Endothelial cell of umbilical vein (primary cell): ENCODE measurements at regions not wholly inside any gene's neighbourhood (a gene's known extent, or its start where the extent isn't known, plus 50 kb on each side); places are given as distances from the start of the nearest gene placed in this dataset.
"Not testable (repeated sequence)": the region's sequence is repeated elsewhere in the genome, so short reads cannot be mapped to it uniquely, and the experiment has no call there.

ENCODE experiments used
- BruUV-seq: library from RNA; stranded (reverse); fragments of 400-500 nt; replicated peaks from 2 replicates; lab custom pipeline; 2021; lab: Mats Ljungman, UMichigan
- CTCF ChIA-PET: fragments of 300-600, 350-600 bp; sonication (Branson Sonifier 250); formaldehyde crosslinking; loops from one replicate; lab custom pipeline; 2021; ENCODE audit warnings: antibody characterized with exemption, inconsistent platforms; lab: Charles Lee
- POLR2A ChIA-PET: fragments of 300-600, 350-600 bp; sonication (Branson Sonifier 250); formaldehyde crosslinking; loops from one replicate; lab custom pipeline; 2021; ENCODE audit warnings: antibody characterized with exemption, inconsistent platforms; lab: Charles Lee
- DNase-seq: peaks from one replicate; pipeline ENCODE4 v3.0.0-alpha.2; 2011; ENCODE audit warnings: low read depth, low spot score
- FAIRE-seq: peaks from 2 replicates; lab custom pipeline; 2011; peaks lifted over from hg19 to GRCh38; lab: Jason Lieb, UNC
- H2AFZ ChIP-seq: 2 replicates; pipeline ENCODE4 v1.6.0; 2012; ENCODE audit warnings: low read depth, low read length, control low read depth, inconsistent platforms
- H3K27ac ChIP-seq: 2 replicates; pipeline ENCODE4 v1.5.1; 2011; ENCODE audit warnings: low read depth, mild to moderate bottlenecking, control low read depth, low read length, moderate library complexity; ENCODE audit not compliant: insufficient read depth
- H3K27me3 ChIP-seq, 2 experiments: 2 replicates each; pipeline versions ENCODE4 v1.6.0 to v1.6.1; 2011; ENCODE audit warnings: low read length in 2 of 2, mixed read lengths in 1 of 2; ENCODE audit not compliant: control insufficient read depth in 2 of 2, insufficient read depth in 2 of 2
- H3K36me3 ChIP-seq, 2 experiments: 2 replicates in 1 of 2; 3 replicates in 1 of 2; pipeline ENCODE4 v1.5.1; 2011; ENCODE audit warnings: low read length in 2 of 2, mild to moderate bottlenecking in 1 of 2, moderate library complexity in 1 of 2; ENCODE audit not compliant: control insufficient read depth in 2 of 2, insufficient read depth in 2 of 2; ENCODE audit errors: extremely low read depth in 1 of 2
- H3K4me1 ChIP-seq: 3 replicates; pipeline ENCODE4 v1.5.1; 2011; ENCODE audit warnings: mild to moderate bottlenecking, low read length; ENCODE audit not compliant: control insufficient read depth, insufficient read depth; ENCODE audit errors: extremely low read depth
- H3K4me2 ChIP-seq: 2 replicates; pipeline ENCODE4 v1.6.1; 2011; ENCODE audit warnings: low read length, control low read depth, mixed read lengths; ENCODE audit not compliant: insufficient read depth
- H3K4me3 ChIP-seq, 3 experiments: fragments of 200-600 bp in 1 of 3; sonication (generic), shearing (Covaris generic) in 1 of 3; replicated peaks in 1 of 3; 2 replicates each; pipeline ENCODE4 v1.5.1; 2011 to 2016; ENCODE audit warnings: control low read depth in 3 of 3, low read length in 3 of 3, mild to moderate bottlenecking in 2 of 3, inconsistent platforms in 1 of 3, low read depth in 1 of 3, moderate library complexity in 1 of 3; ENCODE audit not compliant: insufficient read depth in 1 of 3
- H3K79me2 ChIP-seq: 2 replicates; pipeline ENCODE4 v1.6.0; 2012; ENCODE audit warnings: low read length, inconsistent platforms; ENCODE audit not compliant: control insufficient read depth, insufficient read depth
- H3K9ac ChIP-seq: replicated peaks from 2 replicates; pipeline ENCODE3; 2011; ENCODE audit warnings: low read length, control low read depth; ENCODE audit not compliant: insufficient read depth; ENCODE audit errors: extremely low read depth
- H3K9me1 ChIP-seq: replicated peaks from 3 replicates; pipeline ENCODE4 v1.6.0; 2011; ENCODE audit warnings: mild to moderate bottlenecking, low read length; ENCODE audit not compliant: control insufficient read depth, insufficient read depth; ENCODE audit errors: extremely low read depth
- H3K9me3 ChIP-seq: replicated peaks from 2 replicates; pipeline ENCODE4 v1.5.1; 2012; ENCODE audit warnings: low read length, inconsistent platforms; ENCODE audit not compliant: control insufficient read depth, insufficient read depth
- H4K20me1 ChIP-seq: replicated peaks from 2 replicates; pipeline ENCODE3; 2011; ENCODE audit warnings: mild to moderate bottlenecking, low read length; ENCODE audit not compliant: control insufficient read depth, insufficient read depth; ENCODE audit errors: extremely low read depth
- dilution Hi-C: fragments of 300-500 bp; cut with MboI; formaldehyde crosslinking; loops from one replicate; pipeline ENCODE4 v1.15.0; 2019; ENCODE audit warnings: low sequenced_read_pairs; ENCODE audit not compliant: extremely low pct_ligation_motif_present
- intact Hi-C: fragments of 100-400 bp; cut with micrococcal nuclease; formaldehyde crosslinking; loops from one replicate; pipeline ENCODE4 v1.10.0; 2022

DNA sequence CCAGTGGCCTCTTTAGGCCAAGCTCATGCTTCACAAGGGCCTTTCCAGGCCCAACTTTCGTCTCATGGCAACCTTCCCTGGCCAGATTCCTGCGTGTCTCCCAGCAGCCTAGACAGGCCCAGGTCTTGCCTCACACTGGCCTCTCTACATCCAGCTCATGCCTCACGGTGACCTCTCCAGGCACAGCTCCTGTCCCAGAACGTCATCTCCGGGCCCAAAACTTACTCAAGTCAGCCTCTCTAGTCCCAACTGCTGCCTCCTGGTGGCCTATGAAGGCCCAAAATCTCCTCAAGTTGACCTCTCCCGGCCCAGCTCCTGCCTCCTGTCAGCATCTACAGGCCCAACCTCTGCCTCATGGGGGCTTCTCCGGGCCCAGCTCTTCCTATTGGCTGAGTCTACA, 54.3 kb upstream of the METTL14 start:
- H3K9ac ChIP-seq, BruUV-seq, H3K79me2 ChIP-seq, H4K20me1 ChIP-seq, H3K36me3 ChIP-seq, DNase-seq, H2AFZ ChIP-seq, dilution Hi-C loops, H3K4me2 ChIP-seq, intact Hi-C loops, H3K9me3 ChIP-seq, H3K4me3 ChIP-seq, H3K9me1 ChIP-seq, H3K4me1 ChIP-seq, FAIRE-seq, POLR2A ChIA-PET, CTCF ChIA-PET, H3K27me3 ChIP-seq, H3K27ac ChIP-seq: not testable (repeated sequence)

DNA sequence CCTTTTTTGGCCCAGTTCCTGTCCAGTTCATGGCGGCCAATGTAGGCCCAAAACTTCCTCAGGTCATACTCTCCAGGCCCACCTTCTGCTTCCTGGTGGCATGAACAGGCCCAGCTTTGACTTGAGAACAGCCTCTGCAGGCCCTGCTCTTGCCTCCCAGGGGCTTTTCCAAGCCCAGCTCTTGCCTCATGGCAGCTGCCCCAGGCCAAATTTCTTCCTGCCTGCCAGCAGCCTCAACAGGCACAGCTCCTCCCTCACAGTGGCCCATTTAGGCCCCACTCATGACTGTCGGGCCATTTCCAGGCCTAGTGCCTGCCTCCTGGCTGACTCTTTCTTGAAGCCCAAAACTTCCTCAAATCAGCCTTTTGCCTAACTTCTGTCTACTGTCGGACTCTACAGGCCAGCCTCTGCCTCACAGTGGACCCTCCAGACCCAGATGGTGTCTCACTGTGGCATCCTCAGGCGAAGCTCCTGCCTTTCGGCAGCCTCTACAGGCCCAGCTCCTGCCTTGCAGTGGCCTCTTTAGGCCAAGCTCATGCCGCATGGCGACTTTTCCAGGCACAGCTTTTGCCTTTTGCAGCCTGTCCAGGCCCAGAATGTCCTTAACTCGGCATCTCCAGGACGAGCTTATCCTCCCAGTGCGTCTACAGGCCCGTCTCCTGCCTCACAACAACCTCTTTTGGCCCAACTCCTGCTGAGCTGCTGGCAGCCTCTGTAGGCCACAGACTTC, 53.7 kb upstream of the METTL14 start:
- H3K4me3 ChIP-seq, H3K4me1 ChIP-seq, FAIRE-seq, H3K79me2 ChIP-seq, H3K4me2 ChIP-seq, H3K9me3 ChIP-seq, CTCF ChIA-PET, H3K9ac ChIP-seq, intact Hi-C loops, H3K27ac ChIP-seq, DNase-seq, BruUV-seq, H3K27me3 ChIP-seq, dilution Hi-C loops, H2AFZ ChIP-seq, H3K9me1 ChIP-seq, H4K20me1 ChIP-seq, H3K36me3 ChIP-seq, POLR2A ChIA-PET: not testable (repeated sequence)

DNA sequence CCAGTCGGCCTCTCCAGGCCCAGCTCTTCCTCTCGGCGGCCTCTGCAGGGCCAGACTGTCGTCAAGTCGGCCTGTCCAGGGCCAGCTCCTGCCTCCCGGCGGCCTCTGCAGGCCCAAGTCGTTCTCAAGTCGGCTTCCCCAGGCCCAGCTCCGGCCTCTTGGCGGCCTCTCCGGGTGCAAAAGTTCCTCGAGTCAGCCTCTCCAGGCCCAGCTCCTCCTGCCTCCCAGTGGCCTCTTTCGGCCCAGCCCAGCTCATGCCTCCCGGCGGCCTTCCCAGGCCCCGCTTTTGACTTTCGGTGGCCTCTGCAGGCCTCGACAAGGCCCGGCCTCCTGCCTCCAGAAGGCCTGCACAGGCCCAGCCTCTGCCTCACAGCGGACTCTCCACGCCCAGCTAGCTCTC, 51.7 kb upstream of the METTL14 start:
- H3K4me2 ChIP-seq, H3K27ac ChIP-seq, CTCF ChIA-PET, H3K36me3 ChIP-seq, dilution Hi-C loops, H3K27me3 ChIP-seq, H3K4me1 ChIP-seq, intact Hi-C loops, H3K9ac ChIP-seq, BruUV-seq, POLR2A ChIA-PET, H2AFZ ChIP-seq, H3K4me3 ChIP-seq, H4K20me1 ChIP-seq, FAIRE-seq, H3K9me3 ChIP-seq, H3K79me2 ChIP-seq, DNase-seq, H3K9me1 ChIP-seq: not testable (repeated sequence)

DNA sequence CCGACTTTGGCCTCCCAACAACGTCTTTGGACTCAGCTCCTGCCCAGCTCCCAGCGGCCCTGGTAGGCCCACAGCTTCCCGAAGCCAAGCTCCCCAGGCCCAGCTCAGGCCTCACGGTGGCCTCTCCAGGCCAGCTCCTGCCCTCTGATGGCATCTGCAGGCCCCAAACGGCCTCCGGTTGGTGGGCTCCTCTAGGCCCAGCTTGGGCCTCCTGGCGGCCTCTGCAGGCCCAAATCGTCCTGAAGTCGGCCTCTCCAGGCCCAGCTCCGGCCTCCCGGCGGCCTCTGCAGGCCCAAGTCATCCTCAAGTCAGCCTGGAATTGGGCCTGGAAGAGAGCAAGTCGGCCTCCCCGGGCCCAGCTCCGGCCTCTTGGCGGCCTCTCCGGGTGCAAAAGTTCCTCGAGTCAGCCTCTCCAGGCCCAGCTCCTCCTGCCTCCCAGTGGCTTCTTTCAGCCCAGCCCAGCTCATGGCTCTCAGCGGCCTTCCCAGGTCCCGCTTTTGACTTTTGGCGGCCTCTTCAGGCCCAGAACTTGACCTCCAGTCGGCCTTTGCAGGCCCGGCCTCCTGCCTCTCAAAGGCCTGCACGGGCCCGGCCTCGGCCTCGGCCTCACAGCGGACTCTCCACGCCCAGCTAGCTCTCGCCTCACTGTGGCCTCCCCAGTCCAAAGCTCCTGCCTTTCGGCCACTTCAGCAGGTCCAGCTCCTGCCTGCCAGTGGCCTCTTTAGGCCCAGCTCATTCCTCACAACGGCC, 50.9 kb upstream of the METTL14 start:
- H4K20me1 ChIP-seq, H3K9ac ChIP-seq, dilution Hi-C loops, intact Hi-C loops, H3K4me3 ChIP-seq, H3K4me2 ChIP-seq, H3K79me2 ChIP-seq, FAIRE-seq, H3K9me3 ChIP-seq, H3K4me1 ChIP-seq, H2AFZ ChIP-seq, BruUV-seq, DNase-seq, H3K9me1 ChIP-seq, H3K27me3 ChIP-seq, CTCF ChIA-PET, H3K27ac ChIP-seq, POLR2A ChIA-PET, H3K36me3 ChIP-seq: not testable (repeated sequence)
